Keratinocyte (primary cell): ENCODE measurements at regions not wholly inside any gene's neighbourhood (a gene's known extent, or its start where the extent isn't known, plus 50 kb on each side); places are given as distances from the start of the nearest gene placed in this dataset.

Experiments
- DNase-seq: peaks from one replicate; pipeline ENCODE4 v3.0.0-alpha.2; 2011; ENCODE audit warnings: low read depth, missing footprints, low spot score
- FAIRE-seq: peaks from 2 replicates; lab custom pipeline; 2011; peaks lifted over from hg19 to GRCh38; lab: Jason Lieb, UNC
- H2AFZ ChIP-seq: 2 replicates; pipeline ENCODE4 v1.6.0; 2012; ENCODE audit warnings: low read length, control low read depth, inconsistent platforms; ENCODE audit not compliant: control insufficient read depth
- H3K27ac ChIP-seq: 2 replicates; pipeline ENCODE4 v1.5.1; 2011; ENCODE audit warnings: low read length; ENCODE audit not compliant: control insufficient read depth, insufficient read depth
- H3K27me3 ChIP-seq: 3 replicates; pipeline ENCODE4 v1.6.0; 2011; ENCODE audit warnings: low read length; ENCODE audit not compliant: control insufficient read depth, insufficient read depth; ENCODE audit errors: extremely low read depth
- H3K36me3 ChIP-seq, 2 experiments: 2 replicates in 1 of 2; 3 replicates in 1 of 2; pipeline ENCODE4 v1.5.1; 2011; ENCODE audit warnings: low read length in 2 of 2, mild to moderate bottlenecking in 1 of 2; ENCODE audit not compliant: control insufficient read depth in 2 of 2, insufficient read depth in 2 of 2; ENCODE audit errors: extremely low read depth in 1 of 2
- H3K4me1 ChIP-seq: 3 replicates; pipeline ENCODE4 v1.5.1; 2011; ENCODE audit warnings: low read length; ENCODE audit not compliant: control insufficient read depth, insufficient read depth; ENCODE audit errors: extremely low read depth
- H3K4me2 ChIP-seq: 3 replicates; pipeline ENCODE4 v1.6.0; 2011; ENCODE audit warnings: low read depth, low read length; ENCODE audit not compliant: control insufficient read depth, insufficient read depth; ENCODE audit errors: extremely low read depth
- H3K4me3 ChIP-seq, 3 experiments: fragments of 200-600 bp in 1 of 3; sonication (generic) in 1 of 3; 2 replicates in 2 of 3; 3 replicates in 1 of 3; pipeline ENCODE4 v1.5.1; 2011 to 2016; ENCODE audit warnings: low read length in 3 of 3, mild to moderate bottlenecking in 3 of 3, control low read depth in 2 of 3, inconsistent platforms in 1 of 3, low read depth in 1 of 3, mixed read lengths in 1 of 3, mixed run types in 1 of 3, moderate library complexity in 1 of 3; ENCODE audit not compliant: control insufficient read depth in 2 of 3, insufficient read depth in 2 of 3; ENCODE audit errors: extremely low read depth in 1 of 3
- H3K79me2 ChIP-seq: 2 replicates; pipeline ENCODE4 v1.6.0; 2012; ENCODE audit warnings: low read length; ENCODE audit not compliant: control insufficient read depth, insufficient read depth
- H3K9ac ChIP-seq: 3 replicates; pipeline ENCODE4 v1.6.0; 2011; ENCODE audit warnings: low read length; ENCODE audit not compliant: control insufficient read depth, insufficient read depth; ENCODE audit errors: extremely low read depth
- H3K9me1 ChIP-seq: 3 replicates; pipeline ENCODE4 v1.6.0; 2011; ENCODE audit warnings: low read length; ENCODE audit not compliant: control insufficient read depth, insufficient read depth; ENCODE audit errors: extremely low read depth
- H3K9me3 ChIP-seq: 2 replicates; pipeline ENCODE4 v1.5.1; 2012; ENCODE audit warnings: low read depth, low read length; ENCODE audit not compliant: control insufficient read depth
- H4K20me1 ChIP-seq: 3 replicates; pipeline ENCODE4 v1.6.0; 2011; ENCODE audit warnings: low read length; ENCODE audit not compliant: control insufficient read depth, insufficient read depth; ENCODE audit errors: extremely low read depth
- EZH2 ChIP-seq: IDR thresholded peaks from one replicate; pipeline ENCODE4 v1.6.1; 2012; ENCODE audit warnings: inconsistent platforms, mild to moderate bottlenecking, low read length, moderate library complexity
- dilution Hi-C: fragments of 300-500 bp; cut with MboI; formaldehyde crosslinking; loops from one replicate; pipeline ENCODE4 v1.7.0; 2020; ENCODE audit warnings: low sequenced_read_pairs; ENCODE audit not compliant: extremely low pct_ligation_motif_present
- TF ChIP-seq, protein P1 (sequence below), 3 experiments: IDR thresholded peaks in 1 of 3; conservative IDR thresholded peaks in 1 of 3; optimal IDR thresholded peaks in 1 of 3; 2 replicates in 2 of 3; 3 replicates in 1 of 3; pipeline versions ENCODE3 to v1.5.1; 2011; ENCODE audit warnings: low read length in 3 of 3, mild to moderate bottlenecking in 3 of 3, moderate library complexity in 2 of 3, control low read depth in 1 of 3, inconsistent platforms in 1 of 3; ENCODE audit not compliant: insufficient read depth in 2 of 3; ENCODE audit errors: extremely low read depth in 1 of 3

DNA sequence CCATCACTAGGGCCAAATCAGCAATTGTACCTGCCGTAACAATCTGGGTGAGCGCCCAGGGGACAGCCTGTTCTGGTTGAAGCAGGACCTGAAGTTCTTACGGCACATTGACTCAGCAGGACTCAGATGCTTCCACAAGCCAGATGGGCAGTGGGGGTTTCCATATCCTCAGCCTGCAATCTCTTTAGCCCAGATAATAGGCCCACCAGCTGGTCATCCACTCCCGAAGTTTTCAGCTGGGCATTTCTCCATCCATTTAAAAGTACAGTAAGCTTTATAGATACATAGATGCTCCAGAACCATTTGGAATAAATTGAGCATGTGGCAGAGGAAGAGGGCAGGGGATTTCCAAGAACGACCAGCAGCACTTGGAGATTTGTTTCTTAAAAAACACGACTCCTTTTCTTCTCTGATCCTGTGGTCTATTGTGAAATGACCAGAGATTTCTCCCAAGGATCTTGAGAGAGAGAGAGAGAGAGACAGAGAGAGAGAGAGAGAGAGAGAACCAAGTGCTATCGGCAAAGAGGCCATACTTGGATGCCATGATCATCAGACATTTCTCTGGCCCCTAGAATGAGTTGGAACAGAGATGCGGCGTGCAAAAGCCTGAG, 74.8 kb upstream of the PLXNC1 start:
- H3K9ac ChIP-seq: no peak overlapping the region
- TF ChIP-seq, protein P1, sequence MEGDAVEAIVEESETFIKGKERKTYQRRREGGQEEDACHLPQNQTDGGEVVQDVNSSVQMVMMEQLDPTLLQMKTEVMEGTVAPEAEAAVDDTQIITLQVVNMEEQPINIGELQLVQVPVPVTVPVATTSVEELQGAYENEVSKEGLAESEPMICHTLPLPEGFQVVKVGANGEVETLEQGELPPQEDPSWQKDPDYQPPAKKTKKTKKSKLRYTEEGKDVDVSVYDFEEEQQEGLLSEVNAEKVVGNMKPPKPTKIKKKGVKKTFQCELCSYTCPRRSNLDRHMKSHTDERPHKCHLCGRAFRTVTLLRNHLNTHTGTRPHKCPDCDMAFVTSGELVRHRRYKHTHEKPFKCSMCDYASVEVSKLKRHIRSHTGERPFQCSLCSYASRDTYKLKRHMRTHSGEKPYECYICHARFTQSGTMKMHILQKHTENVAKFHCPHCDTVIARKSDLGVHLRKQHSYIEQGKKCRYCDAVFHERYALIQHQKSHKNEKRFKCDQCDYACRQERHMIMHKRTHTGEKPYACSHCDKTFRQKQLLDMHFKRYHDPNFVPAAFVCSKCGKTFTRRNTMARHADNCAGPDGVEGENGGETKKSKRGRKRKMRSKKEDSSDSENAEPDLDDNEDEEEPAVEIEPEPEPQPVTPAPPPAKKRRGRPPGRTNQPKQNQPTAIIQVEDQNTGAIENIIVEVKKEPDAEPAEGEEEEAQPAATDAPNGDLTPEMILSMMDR (optimal IDR thresholded peaks at IDR 0.05 in 1 of 3, IDR thresholded peaks at IDR 0.05 in 1 of 3, conservative IDR thresholded peaks at IDR 0.05 in 1 of 3; ENCODE audit: extremely low read depth in 1 of 3, insufficient read depth in 2 of 3, low read length in 3 of 3): no peak
- no peak for TF ChIP-seq EZH2
- H3K27me3 ChIP-seq: no peaks in the 10 kb centered on the region
- no peaks in the 10 kb centered on the region for H3K36me3 ChIP-seq
- no peaks in the 10 kb centered on the region for H4K20me1 ChIP-seq
- no peaks in the 10 kb centered on the region for H3K9me1 ChIP-seq
- no peak overlapping the region for H3K4me2 ChIP-seq
- dilution Hi-C loops: no loop called here
- H3K27ac ChIP-seq: no peak overlapping the region
- FAIRE-seq: no peak
- no peaks in the 10 kb centered on the region for H3K9me3 ChIP-seq
- DNase-seq: no peak
- no peak overlapping the region for H3K4me3 ChIP-seq
- no peaks in the 10 kb centered on the region for H3K79me2 ChIP-seq
- peaks cover 7% of the 10 kb centered on the region for H3K4me1 ChIP-seq
- H2AFZ ChIP-seq: no peak overlapping the region

DNA sequence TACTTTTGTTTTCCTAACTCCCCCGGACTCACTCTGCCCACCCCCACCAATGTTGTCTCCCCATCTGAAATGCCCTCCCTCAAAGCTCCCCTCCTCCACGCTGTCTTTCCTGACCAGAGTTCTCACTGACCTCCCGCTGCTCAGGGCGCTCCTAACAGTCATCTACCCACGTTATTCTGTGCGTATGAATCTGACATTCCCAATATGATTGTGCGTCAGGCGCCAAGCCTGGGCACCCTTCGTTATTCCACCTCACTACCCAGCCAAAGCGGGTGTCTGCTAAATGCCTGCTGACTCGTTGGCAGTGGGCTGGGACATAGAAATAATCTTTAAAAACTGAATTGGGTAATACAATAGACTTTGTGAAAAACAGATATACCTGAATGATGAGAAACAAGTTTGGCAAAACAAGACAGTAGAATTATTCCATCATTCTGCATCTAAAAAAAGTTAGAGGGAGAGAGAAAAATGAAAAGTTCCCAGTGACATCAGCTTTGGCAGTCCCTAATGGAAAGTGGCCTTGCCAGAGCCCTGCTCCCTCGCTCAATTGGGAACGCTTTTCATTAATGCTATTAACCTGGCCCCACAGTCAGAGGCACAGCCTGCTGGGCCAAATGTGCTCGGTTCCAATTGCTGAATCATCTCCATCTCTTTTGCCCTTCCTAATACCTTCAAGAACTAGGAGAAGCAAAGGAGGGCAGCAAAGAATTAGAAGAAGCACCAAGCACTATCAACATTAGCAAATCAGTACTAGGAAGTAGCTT, 74.0 kb upstream of the PLXNC1 start:
- Histone ChIP-seq H3K9me3 (no peaks in the 10 kb centered on the region), H3K36me3 (no peaks in the 10 kb centered on the region), H3K4me3 (no peak overlapping the region), H3K27me3 (no peaks in the 10 kb centered on the region), H2AFZ (no peak overlapping the region), H3K9me1 (no peaks in the 10 kb centered on the region), H3K27ac (no peak overlapping the region), H3K9ac (no peak overlapping the region), H4K20me1 (no peaks in the 10 kb centered on the region), H3K79me2 (no peaks in the 10 kb centered on the region), H3K4me2 (no peak overlapping the region), H3K4me1 (peaks cover 7% of the 10 kb centered on the region)
- dilution Hi-C loops: no loop called here
- FAIRE-seq: no peak
- DNase-seq: no peak
- TF ChIP-seq, protein P1 (optimal IDR thresholded peaks at IDR 0.05 in 1 of 3, IDR thresholded peaks at IDR 0.05 in 1 of 3, conservative IDR thresholded peaks at IDR 0.05 in 1 of 3; ENCODE audit: extremely low read depth in 1 of 3, insufficient read depth in 2 of 3, low read length in 3 of 3): no peak
- no peak for TF ChIP-seq EZH2
